Activated T-helper 2 cell treated with anti-CD3 and anti-CD28 coated beads, Interferon-gamma antibody, Interleukin-2, Interleukin-4, amounts not matched to agents 10 μg/mL and 5 μg/mL and 100 μg/mL, durations not matched to agents 14 hours and 24 hours and 36 hours (primary cell): ENCODE measurements at regions not wholly inside any gene's neighbourhood (a gene's known extent, or its start where the extent isn't known, plus 50 kb on each side); places are given as distances from the start of the nearest gene placed in this dataset.

Source experiments
- DNase-seq: peaks from one replicate; pipeline ENCODE4 v3.0.0; 2021; ENCODE audit warnings: low spot score
- H3K27ac Mint-ChIP-seq: one replicate; pipeline ENCODE4 v1.8.0; 2021; ENCODE audit warnings: mixed read lengths
- H3K27me3 Mint-ChIP-seq: one replicate; pipeline ENCODE4 v1.8.0; 2021; ENCODE audit warnings: low read depth, mixed read lengths
- H3K36me3 Mint-ChIP-seq: one replicate; pipeline ENCODE4 v1.8.0; 2021; ENCODE audit warnings: low read depth, mixed read lengths
- H3K4me1 Mint-ChIP-seq: one replicate; pipeline ENCODE4 v1.8.0; 2021; ENCODE audit warnings: low read depth, mixed read lengths
- H3K4me3 Mint-ChIP-seq: one replicate; pipeline ENCODE4 v1.8.0; 2021; ENCODE audit warnings: low read depth, mild to moderate bottlenecking, moderate library complexity, mixed read lengths
- H3K9me3 Mint-ChIP-seq: one replicate; pipeline ENCODE4 v1.8.0; 2021; ENCODE audit warnings: mixed read lengths
- intact Hi-C: fragments of 100-400 bp; cut with micrococcal nuclease; formaldehyde crosslinking; loops from one replicate; pipeline ENCODE4 v1.15.1; 2023

DNA sequence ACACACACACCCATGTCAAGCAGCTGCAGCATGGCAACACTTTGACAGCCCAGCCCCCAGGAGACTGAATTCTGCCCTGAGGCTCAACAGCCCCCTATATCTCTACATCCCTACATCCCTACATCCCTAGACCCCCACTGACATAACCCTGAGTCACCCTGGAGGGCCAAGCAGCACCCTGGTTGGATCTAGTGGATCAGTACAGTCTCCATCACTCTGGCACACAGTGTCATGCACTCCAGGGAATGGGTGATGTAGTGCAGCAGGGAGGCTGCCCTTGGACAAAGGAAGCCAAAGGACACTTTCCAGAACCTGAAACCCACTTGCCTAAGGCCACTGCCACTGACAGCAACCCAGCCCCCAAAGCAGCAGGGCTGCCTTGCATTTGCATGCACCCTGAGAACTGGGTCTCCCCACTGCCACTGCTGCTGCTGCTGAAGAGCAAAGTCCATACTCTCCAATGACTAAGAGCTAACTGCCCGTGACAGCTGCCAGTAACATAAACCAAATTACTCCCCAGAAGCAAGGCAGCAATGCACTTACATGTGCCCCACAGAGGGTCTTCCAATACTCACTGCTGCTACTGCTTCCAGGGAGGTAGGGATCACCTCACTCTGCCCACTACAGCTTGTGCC, 681.6 kb upstream of the KLHL29 start:
- intact Hi-C loops, result no loop called here
- H3K4me3 Mint-ChIP-seq, result no peak overlapping the region
- DNase-seq, result no peak
- H3K4me1 Mint-ChIP-seq, result no peaks in the 10 kb centered on the region
- no peaks in the 10 kb centered on the region for H3K27me3 Mint-ChIP-seq
- H3K36me3 Mint-ChIP-seq, result no peaks in the 10 kb centered on the region
- H3K9me3 Mint-ChIP-seq, result peaks cover 6% of the 10 kb centered on the region
- no peak overlapping the region for H3K27ac Mint-ChIP-seq

DNA sequence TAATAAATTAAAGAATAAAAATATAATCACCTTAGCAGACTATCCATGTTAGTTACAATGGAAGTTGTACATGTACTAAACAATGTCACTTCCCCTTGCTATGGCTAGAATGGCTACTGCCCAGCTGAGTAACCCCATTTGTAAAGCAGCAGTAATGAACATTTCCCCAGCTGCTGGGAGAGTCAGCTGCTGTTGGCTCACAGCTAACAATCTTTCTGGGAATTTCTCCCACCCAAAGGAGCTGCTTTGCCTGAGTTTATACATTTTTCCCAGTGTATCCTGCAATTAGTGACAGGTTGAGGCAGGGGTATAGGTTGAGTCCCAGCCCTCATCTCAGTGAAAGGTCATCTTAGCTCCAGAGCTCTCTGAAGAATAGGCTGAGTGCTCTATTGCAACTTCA, 665.6 kb upstream of the KLHL29 start:
- intact Hi-C loops, result no loop called here
- H3K36me3 Mint-ChIP-seq, result no peaks in the 10 kb centered on the region
- no peaks in the 10 kb centered on the region for H3K27me3 Mint-ChIP-seq
- H3K4me1 Mint-ChIP-seq, result no peaks in the 10 kb centered on the region
- peaks cover 27% of the 10 kb centered on the region for H3K9me3 Mint-ChIP-seq
- no peak overlapping the region for H3K27ac Mint-ChIP-seq
- no peak for DNase-seq
- no peak overlapping the region for H3K4me3 Mint-ChIP-seq

DNA sequence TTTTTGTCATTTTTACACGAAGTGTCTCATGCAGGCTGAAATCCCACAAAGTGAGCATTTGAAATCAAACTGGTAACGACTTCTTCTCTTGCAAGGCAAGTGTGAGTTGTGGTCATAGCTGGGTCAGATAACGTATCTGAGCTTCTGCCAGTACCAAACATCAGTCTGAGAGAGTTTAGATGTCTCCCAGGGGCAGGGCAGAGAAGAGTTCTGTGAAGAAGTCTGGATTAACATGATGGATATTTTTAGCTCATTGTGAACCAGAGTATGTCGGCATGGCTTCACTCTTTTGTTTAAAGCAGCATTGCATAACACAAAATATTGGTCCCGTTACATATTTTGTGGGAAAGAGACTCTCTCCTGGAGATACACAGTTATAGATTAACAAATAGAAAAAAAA, 655.5 kb upstream of the KLHL29 start:
- Mint-ChIP-seq H3K36me3 (no peaks in the 10 kb centered on the region), H3K27me3 (no peaks in the 10 kb centered on the region), H3K4me1 (no peaks in the 10 kb centered on the region), H3K4me3 (no peak overlapping the region), H3K27ac (no peak overlapping the region), H3K9me3 (peaks cover 18% of the 10 kb centered on the region)
- no peak for DNase-seq
- intact Hi-C loops, result no loop called here

DNA sequence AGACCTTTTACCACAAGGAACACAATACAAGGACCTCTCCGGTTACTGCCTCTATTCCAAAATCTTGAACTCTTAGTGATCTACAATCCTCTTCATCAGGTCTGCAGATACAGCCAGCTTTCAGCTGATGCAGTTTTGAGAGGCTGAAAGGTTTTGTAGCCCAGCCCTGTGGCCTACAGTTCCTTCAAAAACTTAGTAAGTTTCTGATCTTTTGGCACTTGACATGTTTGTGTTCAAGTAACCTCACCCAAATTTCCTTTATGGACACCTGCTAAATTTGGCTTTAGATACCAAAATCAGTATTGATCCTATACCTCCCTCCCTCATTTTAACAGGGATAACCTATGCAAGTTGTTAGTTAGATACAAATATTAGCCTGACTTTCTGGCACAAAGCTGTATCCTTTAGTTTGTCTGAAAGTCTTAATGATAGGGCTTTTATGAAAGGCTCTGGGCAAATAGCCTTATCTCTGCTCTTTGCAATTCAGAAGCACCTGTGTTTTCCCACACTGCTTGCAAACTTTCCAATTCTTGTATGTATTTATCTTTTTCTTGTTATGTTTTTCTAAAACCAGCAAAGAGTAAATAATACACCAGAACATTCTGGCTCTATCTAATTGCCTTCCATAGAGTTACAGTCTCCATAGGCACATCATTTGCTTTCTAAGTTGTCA, 650.5 kb upstream of the KLHL29 start:
- Mint-ChIP-seq H3K27me3 (no peaks in the 10 kb centered on the region), H3K9me3 (peaks cover 12% of the 10 kb centered on the region), H3K27ac (no peak overlapping the region), H3K4me1 (no peaks in the 10 kb centered on the region), H3K36me3 (no peaks in the 10 kb centered on the region), H3K4me3 (no peak overlapping the region)
- DNase-seq, result no peak
- intact Hi-C loops, result no loop called here

DNA sequence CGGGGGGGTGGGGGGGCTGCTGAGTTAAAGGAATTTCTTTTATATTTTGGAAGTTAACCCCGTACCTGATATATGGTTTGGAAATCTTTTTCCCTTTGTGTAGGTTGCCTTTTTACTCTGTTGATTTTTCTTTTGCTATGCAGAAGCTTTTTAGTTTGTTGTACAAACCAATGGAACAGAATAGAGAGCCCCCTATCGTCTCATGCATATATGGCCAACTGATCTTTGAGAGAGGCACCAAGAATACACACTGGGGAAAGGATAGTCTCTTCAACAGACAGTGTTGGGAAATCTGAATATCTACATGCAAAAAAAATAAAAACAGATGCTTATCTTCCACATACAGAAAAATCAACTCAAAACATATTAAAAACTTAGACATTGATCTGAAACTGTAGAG, 647.8 kb upstream of the KLHL29 start:
- Mint-ChIP-seq H3K36me3 (no peaks in the 10 kb centered on the region), H3K27ac (no peak overlapping the region), H3K4me1 (no peaks in the 10 kb centered on the region), H3K27me3 (no peaks in the 10 kb centered on the region), H3K4me3 (no peak overlapping the region), H3K9me3 (no peaks in the 10 kb centered on the region)
- intact Hi-C loops, result no loop called here
- DNase-seq, result no peak

DNA sequence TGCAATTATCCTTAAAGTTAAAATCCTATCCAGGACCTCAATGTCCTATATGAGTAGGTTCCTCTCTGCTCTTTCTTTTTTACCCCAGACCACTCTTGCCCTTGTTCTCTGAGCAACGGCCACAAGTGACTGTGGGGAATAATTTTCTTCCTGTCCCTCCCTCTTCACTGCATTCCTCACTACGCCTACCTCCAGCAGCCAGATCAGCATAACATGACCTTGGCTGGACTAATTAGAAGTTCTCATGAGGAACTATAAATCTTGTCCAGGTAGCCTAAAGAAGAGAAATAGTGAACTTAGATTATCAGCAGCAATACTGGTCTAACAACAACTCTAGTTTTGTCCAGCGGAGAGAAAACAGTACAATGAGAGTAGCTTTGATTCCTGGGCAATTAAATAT, 643.8 kb upstream of the KLHL29 start:
- Mint-ChIP-seq H3K27me3 (no peaks in the 10 kb centered on the region), H3K4me3 (no peak overlapping the region), H3K4me1 (no peaks in the 10 kb centered on the region), H3K27ac (no peak overlapping the region), H3K36me3 (no peaks in the 10 kb centered on the region), H3K9me3 (no peaks in the 10 kb centered on the region)
- DNase-seq, result no peak
- intact Hi-C loops, result no loop called here

DNA sequence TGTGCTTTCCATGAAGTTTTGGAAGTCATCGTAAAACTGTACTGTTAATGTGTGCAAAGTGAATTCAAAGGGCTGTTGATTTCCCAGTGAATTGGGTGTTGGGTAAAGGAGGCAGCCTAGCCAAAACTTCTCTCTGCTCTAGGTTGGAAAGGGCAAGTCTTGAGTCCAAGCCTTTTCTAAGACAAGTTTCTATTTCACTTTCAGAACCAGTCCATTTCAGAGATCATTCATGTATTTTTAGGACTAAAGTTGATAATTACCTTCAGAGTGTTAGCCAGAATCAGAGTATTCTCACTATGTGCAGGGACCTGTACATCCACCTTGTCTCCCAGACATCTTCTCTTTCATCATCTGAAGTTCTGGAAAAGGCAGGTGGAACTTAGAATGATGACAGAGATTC, 636.1 kb upstream of the KLHL29 start:
- no peaks in the 10 kb centered on the region for H3K36me3 Mint-ChIP-seq
- H3K27ac Mint-ChIP-seq, result no peak overlapping the region
- H3K9me3 Mint-ChIP-seq, result no peaks in the 10 kb centered on the region
- no peak overlapping the region for H3K4me3 Mint-ChIP-seq
- H3K4me1 Mint-ChIP-seq, result no peaks in the 10 kb centered on the region
- DNase-seq, result no peak
- H3K27me3 Mint-ChIP-seq, result no peaks in the 10 kb centered on the region
- intact Hi-C loops, result no loop called here

DNA sequence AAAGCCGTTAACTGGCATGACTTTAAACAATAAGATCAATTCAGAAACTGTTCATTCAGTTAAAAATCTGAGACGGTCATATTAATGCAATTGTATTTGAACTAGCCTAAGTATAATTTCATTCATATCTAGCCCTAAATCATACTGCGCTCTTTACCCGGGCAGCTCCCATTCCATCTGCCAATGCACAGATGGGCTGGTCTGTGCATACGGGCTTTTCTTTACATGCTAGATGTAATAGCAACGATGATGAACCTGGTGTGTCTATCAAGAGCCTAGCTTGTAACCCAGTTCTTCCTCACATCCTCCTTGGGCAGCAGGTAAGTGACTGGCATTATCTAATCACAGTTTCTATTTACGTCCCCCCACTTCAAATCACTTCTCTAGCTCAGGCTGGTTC, 631.5 kb upstream of the KLHL29 start:
- DNase-seq, result no peak
- H3K36me3 Mint-ChIP-seq, result no peaks in the 10 kb centered on the region
- no peak overlapping the region for H3K4me3 Mint-ChIP-seq
- intact Hi-C loops, result no loop called here
- peaks cover 2% of the 10 kb centered on the region for H3K9me3 Mint-ChIP-seq
- H3K4me1 Mint-ChIP-seq, result no peaks in the 10 kb centered on the region
- H3K27me3 Mint-ChIP-seq, result no peaks in the 10 kb centered on the region
- no peak overlapping the region for H3K27ac Mint-ChIP-seq

DNA sequence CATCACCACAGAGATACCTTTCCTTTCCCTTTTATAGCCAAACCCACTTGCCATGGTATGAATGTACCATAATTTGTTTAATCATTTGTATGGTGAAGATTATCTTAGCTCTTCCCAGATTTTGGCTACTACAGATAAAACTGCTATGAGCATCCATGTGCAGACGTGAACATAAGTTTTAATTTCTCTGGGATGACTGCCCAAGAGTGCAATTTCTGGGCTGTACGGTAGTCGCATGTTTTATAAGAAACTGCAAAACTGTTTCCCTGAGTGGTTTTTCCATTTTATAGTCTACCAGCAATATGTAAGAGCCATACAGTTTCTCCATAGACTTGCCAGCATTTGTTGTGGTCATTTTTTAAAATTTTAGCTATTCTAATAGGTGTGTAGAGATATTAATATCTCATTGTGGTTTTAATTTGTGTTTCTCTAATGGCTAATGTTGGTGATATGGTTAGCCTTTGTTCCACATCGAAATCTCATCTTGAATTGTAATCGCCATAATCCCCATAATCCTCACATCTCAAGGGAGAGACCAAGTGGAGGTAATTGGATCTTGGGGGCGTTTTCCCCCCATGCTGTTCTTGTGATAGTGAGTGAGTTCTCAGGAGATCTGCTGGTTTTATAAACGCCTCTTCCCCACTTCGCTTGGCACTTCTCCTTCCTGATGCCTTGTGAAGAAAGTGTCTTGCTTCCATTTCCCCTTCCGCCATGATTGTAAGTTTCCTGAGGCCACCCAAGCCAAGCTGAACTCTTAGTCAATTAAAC, 628.5 kb upstream of the KLHL29 start:
- intact Hi-C loops, result no loop called here
- no peak overlapping the region for H3K27ac Mint-ChIP-seq

DNA sequence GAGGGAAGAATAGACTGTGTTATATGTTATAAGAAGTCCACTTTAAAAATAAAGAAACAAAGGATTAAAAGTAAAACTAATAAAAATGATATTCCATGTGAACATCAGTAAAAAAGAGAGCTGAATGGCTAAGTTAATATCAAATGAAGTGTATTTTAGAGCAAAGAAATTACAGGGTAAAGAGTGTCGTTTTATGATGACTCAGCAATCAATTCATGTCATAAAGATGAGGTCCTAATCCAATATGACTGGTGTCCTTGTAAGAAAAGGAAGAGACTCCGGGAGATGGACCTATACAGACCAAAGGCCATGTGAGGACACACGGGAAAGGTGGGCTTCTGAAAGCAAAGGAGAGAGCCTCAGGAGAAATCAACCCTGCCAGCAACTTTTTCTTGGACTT, 615.5 kb upstream of the KLHL29 start:
- H3K4me3 Mint-ChIP-seq, result no peak overlapping the region
- intact Hi-C loops, result no loop called here
- H3K27ac Mint-ChIP-seq, result no peak overlapping the region
- peaks cover 6% of the 10 kb centered on the region for H3K9me3 Mint-ChIP-seq
- no peaks in the 10 kb centered on the region for H3K36me3 Mint-ChIP-seq
- no peaks in the 10 kb centered on the region for H3K4me1 Mint-ChIP-seq
- H3K27me3 Mint-ChIP-seq, result no peaks in the 10 kb centered on the region
- DNase-seq, result no peak

More for the DNA sequence above, 628.5 kb upstream of the KLHL29 start:
- no peak overlapping the region for H3K4me3 Mint-ChIP-seq
- H3K4me1 Mint-ChIP-seq, result no peaks in the 10 kb centered on the region
- no peak for DNase-seq
- no peaks in the 10 kb centered on the region for H3K36me3 Mint-ChIP-seq
- no peaks in the 10 kb centered on the region for H3K27me3 Mint-ChIP-seq
- H3K9me3 Mint-ChIP-seq, result peaks cover 6% of the 10 kb centered on the region

DNA sequence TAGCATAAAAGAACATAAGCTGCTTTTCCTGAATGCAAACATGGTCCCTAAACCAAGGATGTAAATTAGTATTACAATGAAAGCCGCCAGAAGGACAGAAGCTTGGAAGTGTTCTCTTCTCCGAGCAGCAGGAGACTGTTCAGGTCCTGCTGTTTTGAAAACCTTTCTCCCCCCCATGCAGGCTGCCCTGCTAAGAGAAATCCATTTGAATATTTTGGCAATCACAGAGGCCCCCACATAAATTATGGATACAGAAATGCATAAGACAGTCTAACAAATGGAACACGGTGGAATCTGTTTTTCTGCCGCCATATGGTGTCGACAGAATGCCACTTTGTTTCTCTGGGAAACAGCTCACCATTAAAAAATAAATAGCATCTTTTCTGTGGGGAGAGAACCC, 600.4 kb upstream of the KLHL29 start:
- H3K27me3 Mint-ChIP-seq, result no peaks in the 10 kb centered on the region

DNA sequence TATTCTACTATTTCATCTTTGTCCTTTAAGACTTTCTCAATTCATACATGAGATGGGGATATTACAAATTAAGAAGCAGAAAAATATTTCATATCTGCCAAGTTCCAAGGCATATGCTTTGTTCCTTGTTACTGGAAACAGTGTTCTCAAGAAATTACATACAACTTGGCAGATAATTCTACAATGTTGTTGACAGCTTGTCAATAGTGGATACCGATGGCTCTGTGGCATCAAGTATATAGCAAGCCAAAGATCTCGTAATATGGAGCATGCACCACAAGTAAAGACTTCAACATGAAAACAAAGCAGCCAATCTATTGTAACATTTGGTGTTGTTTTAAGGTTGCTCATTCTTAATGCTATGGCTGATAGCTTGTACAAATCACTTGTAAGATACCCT, 598.2 kb upstream of the KLHL29 start:
- no peak overlapping the region for H3K4me3 Mint-ChIP-seq
- H3K4me1 Mint-ChIP-seq, result no peaks in the 10 kb centered on the region
- H3K36me3 Mint-ChIP-seq, result no peaks in the 10 kb centered on the region
- H3K9me3 Mint-ChIP-seq, result no peaks in the 10 kb centered on the region
- H3K27ac Mint-ChIP-seq, result no peak overlapping the region
- DNase-seq, result no peak
- intact Hi-C loops, result no loop called here
- no peaks in the 10 kb centered on the region for H3K27me3 Mint-ChIP-seq

More for the DNA sequence above, 600.4 kb upstream of the KLHL29 start:
- H3K36me3 Mint-ChIP-seq, result no peaks in the 10 kb centered on the region
- no peaks in the 10 kb centered on the region for H3K4me1 Mint-ChIP-seq
- no peaks in the 10 kb centered on the region for H3K9me3 Mint-ChIP-seq
- no peak overlapping the region for H3K4me3 Mint-ChIP-seq
- no peak overlapping the region for H3K27ac Mint-ChIP-seq
- intact Hi-C loops, result no loop called here
- no peak for DNase-seq

DNA sequence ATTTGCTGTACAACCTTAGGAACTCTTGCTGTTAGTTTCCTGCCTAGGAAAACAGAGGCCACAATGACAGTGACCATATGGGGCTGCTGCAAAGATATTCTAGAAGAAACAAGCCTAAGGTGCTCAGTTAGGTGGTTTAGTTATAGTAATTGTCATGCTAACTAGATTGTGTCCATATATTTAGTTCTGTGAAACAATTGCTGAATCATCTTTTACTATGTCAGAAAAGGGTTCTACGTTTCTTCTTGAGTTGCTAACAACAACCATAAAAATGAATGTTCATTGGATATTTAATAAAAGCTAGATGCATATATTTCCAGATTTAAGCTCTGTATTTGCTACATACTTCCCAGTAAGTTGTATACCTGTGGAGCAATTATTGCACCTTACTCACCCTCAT, 597.2 kb upstream of the KLHL29 start:
- intact Hi-C loops, result no loop called here
- Mint-ChIP-seq H3K36me3 (no peaks in the 10 kb centered on the region), H3K4me3 (no peak overlapping the region), H3K4me1 (no peaks in the 10 kb centered on the region), H3K9me3 (no peaks in the 10 kb centered on the region), H3K27me3 (no peaks in the 10 kb centered on the region), H3K27ac (no peak overlapping the region)
- no peak for DNase-seq
